ENCODE measurements at regions not wholly inside any gene's neighbourhood (a gene's known extent, or its start where the extent isn't known, plus 50 kb on each side); places are given as distances from the start of the nearest gene placed in this dataset.

- ChIA-PET CTCF (ENCODE audit: partially characterized antibody) (interaction anchor here (0.6 kb wide), 1 partner anchor 9 kb away, joined by 3 read pairs; no protein-coding TSS in a partner anchor), POLR2A (ENCODE audit: partially characterized antibody) (no interaction called here)
These were observed 159.6 kb downstream of the LHFPL1 start for GRCh38 chrX:112520124-112520523.

More at GRCh38 chrX:112520124-112520523, 159.6 kb downstream of the LHFPL1 start:
- no peaks in the 10 kb centered on the region for H3K9me3 ChIP-seq (ENCODE audit: insufficient read depth in 2 of 2, low read depth in 1 of 2, low read length in 1 of 2)
- DNase-seq (ENCODE audit: low read depth in 1 of 2, low spot score in 2 of 2), result no peak
- no peak overlapping the region for H2BK120ac ChIP-seq (replicated peaks; ENCODE audit: low read depth, low read length)
- H3K79me2 ChIP-seq (ENCODE audit: control insufficient read depth in 1 of 2, insufficient read depth in 2 of 2, low read length in 2 of 2), result no peaks in the 10 kb centered on the region
- no peak overlapping the region for H3K23ac ChIP-seq (ENCODE audit: insufficient read length)
- H3K14ac ChIP-seq (ENCODE audit: insufficient read length), result no peak overlapping the region
- H3K27me3 ChIP-seq (replicated peaks in 1 of 4; ENCODE audit: control insufficient read depth in 3 of 4, extremely low read depth in 1 of 4, insufficient read depth in 3 of 4, low read length in 3 of 4), result no peaks in the 10 kb centered on the region
- H2AK5ac ChIP-seq (ENCODE audit: low read depth, low read length), result no peak overlapping the region
- FAIRE-seq, result peak; percentile 32
- H3K4me3 ChIP-seq (ENCODE audit: extremely low read depth in 1 of 4, insufficient read depth in 2 of 4, low read depth in 3 of 4, low read length in 4 of 4), result no peak overlapping the region
- H3K79me1 ChIP-seq (ENCODE audit: low read depth, low read length), result no peaks in the 10 kb centered on the region
- H3K4me2 ChIP-seq (ENCODE audit: insufficient read depth in 1 of 2, low read depth in 2 of 2, low read length in 2 of 2), result no peak overlapping the region
- no peak overlapping the region for H2BK5ac ChIP-seq (ENCODE audit: low read depth, low read length)
- TF ChIP-seq GABPA (IDR thresholded peaks at IDR 0.05; ENCODE audit: borderline replicate concordance, insufficient read depth, low read length) (no peak), EZH2 (IDR thresholded peaks at IDR 0.05; ENCODE audit: low read depth, low read length, severe bottlenecking) (no peak)
- H2BK20ac ChIP-seq (ENCODE audit: low read length), result no peak overlapping the region
- H3K27ac ChIP-seq (ENCODE audit: low read depth, low read length), result no peak overlapping the region
- H2BK12ac ChIP-seq (ENCODE audit: low read depth, low read length), result no peak overlapping the region
- no peaks in the 10 kb centered on the region for H3K36me3 ChIP-seq (ENCODE audit: control insufficient read depth in 2 of 4, insufficient read depth in 4 of 4, low read length in 3 of 4)
- H4K20me1 ChIP-seq (replicated peaks in 1 of 2; ENCODE audit: control insufficient read depth in 1 of 2, insufficient read depth in 2 of 2, low read length in 2 of 2), result no peaks in the 10 kb centered on the region
- H3K9ac ChIP-seq (replicated peaks in 1 of 4; ENCODE audit: extremely low read depth in 1 of 4, low read depth in 3 of 4, low read length in 3 of 4), result no peak overlapping the region
- peaks cover 0 to 4% (median 1%) of the 10 kb centered on the region in 4 experiments; a peak in 2 of 7 replicates for H3K4me1 ChIP-seq (replicated peaks in 1 of 4; ENCODE audit: control insufficient read depth in 3 of 4, insufficient read depth in 4 of 4, low read length in 3 of 4)
- H3K23me2 ChIP-seq (ENCODE audit: low read depth, low read length), result no peaks in the 10 kb centered on the region
- H3K56ac ChIP-seq (replicated peaks; ENCODE audit: insufficient read length, low read depth, low read length), result no peak overlapping the region
- no peak overlapping the region for H3K18ac ChIP-seq (ENCODE audit: extremely low read depth, low read length)
- 83% methylated on average over 1 of the region's 1 CpG; no CpG with 5 or more reads in 1 of the 2 experiments for WGBS, 2 experiments (ENCODE audit: extremely low coverage in 1 of 2, insufficient coverage in 1 of 2, insufficient read length in 1 of 2, insufficient replicate concordance in 2 of 2, low coverage in 1 of 2, low lambda C conversion rate in 2 of 2, missing lambda C conversion rate in 1 of 2)
- no peak overlapping the region for H3K4ac ChIP-seq (replicated peaks; ENCODE audit: insufficient read length, low read depth, low read length)
- no peak overlapping the region for H4K91ac ChIP-seq (replicated peaks; ENCODE audit: insufficient read length, low read length)
- no peak overlapping the region for H2BK15ac ChIP-seq (ENCODE audit: low read length)
- H4K5ac ChIP-seq (ENCODE audit: insufficient read length, low read depth, low read length), result no peak overlapping the region
- no peak overlapping the region for H2AFZ ChIP-seq (ENCODE audit: low read length)
- H4K8ac ChIP-seq (ENCODE audit: extremely low read depth, insufficient read depth, low read length), result no peak overlapping the region
